ENCODE measurements at regions not wholly inside any gene's neighbourhood (a gene's known extent, or its start where the extent isn't known, plus 50 kb on each side); places are given as distances from the start of the nearest gene placed in this dataset.

DNA sequence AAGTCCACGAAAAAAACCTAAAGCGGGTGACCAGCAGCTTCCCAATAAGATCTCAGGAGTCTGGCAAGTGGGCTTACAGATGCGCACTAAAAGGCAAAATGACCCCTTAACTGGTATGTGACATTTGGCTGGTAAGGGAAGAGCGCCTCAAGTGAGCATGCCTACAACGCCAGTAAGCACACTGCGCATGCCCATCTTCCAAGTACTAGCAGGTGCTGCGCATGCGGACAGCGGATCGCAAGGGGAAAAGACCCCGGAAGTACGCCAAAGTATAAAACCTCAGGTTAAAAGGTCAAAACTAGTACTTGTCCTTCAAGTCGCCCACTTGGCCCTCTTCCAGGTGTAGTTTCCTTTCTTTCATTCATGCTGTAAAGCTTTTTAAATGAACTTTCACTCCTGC is 518.5 kb upstream of the MDGA2 start:
- no peak for TF ChIP-seq EZH2 (IDR thresholded peaks at IDR 0.05; ENCODE audit: borderline replicate concordance, insufficient read depth, low read depth, low read length, poor library complexity, severe bottlenecking)
- TF ChIP-seq, protein P1, sequence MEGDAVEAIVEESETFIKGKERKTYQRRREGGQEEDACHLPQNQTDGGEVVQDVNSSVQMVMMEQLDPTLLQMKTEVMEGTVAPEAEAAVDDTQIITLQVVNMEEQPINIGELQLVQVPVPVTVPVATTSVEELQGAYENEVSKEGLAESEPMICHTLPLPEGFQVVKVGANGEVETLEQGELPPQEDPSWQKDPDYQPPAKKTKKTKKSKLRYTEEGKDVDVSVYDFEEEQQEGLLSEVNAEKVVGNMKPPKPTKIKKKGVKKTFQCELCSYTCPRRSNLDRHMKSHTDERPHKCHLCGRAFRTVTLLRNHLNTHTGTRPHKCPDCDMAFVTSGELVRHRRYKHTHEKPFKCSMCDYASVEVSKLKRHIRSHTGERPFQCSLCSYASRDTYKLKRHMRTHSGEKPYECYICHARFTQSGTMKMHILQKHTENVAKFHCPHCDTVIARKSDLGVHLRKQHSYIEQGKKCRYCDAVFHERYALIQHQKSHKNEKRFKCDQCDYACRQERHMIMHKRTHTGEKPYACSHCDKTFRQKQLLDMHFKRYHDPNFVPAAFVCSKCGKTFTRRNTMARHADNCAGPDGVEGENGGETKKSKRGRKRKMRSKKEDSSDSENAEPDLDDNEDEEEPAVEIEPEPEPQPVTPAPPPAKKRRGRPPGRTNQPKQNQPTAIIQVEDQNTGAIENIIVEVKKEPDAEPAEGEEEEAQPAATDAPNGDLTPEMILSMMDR (IDR thresholded peaks at IDR 0.05) = no peak
